Neural cell (in vitro differentiated cells): ENCODE measurements at regions not wholly inside any gene's neighbourhood (a gene's known extent, or its start where the extent isn't known, plus 50 kb on each side); places are given as distances from the start of the nearest gene placed in this dataset.

Experiments used
- EP300 ChIP-seq: fragments of 450-650 bp; conservative IDR thresholded peaks from 2 replicates; pipeline ENCODE4 v1.6.1; 2014; ENCODE audit warnings: antibody characterized with exemption, mild to moderate bottlenecking, moderate library complexity; ENCODE audit not compliant: poor library complexity, severe bottlenecking
- EZH2 ChIP-seq: fragments of 200-600, 300-800 bp; shearing (Covaris generic), sonication (generic); IDR thresholded peaks from 2 replicates; pipeline ENCODE4 v1.6.1; 2014; ENCODE audit warnings: antibody characterized with exemption, low read length, borderline replicate concordance, mild to moderate bottlenecking; ENCODE audit not compliant: insufficient read depth, poor library complexity, severe bottlenecking
- MXI1 ChIP-seq: fragments of 450-650 bp; conservative IDR thresholded peaks from 2 replicates; pipeline ENCODE4 v1.6.1; 2014; ENCODE audit warnings: antibody characterized with exemption, mild to moderate bottlenecking; ENCODE audit not compliant: poor library complexity, severe bottlenecking
- POLR2AphosphoS5 ChIP-seq: IDR thresholded peaks from 2 replicates; pipeline ENCODE4 v1.6.1; 2012
- RAD21 ChIP-seq: fragments of 450-650 bp; conservative IDR thresholded peaks from 2 replicates; pipeline ENCODE4 v1.6.1; 2014; ENCODE audit warnings: antibody characterized with exemption, mild to moderate bottlenecking, moderate library complexity
- SMC3 ChIP-seq: fragments of 450-650 bp; conservative IDR thresholded peaks from 2 replicates; pipeline ENCODE4 v1.6.1; 2014; ENCODE audit warnings: antibody characterized with exemption, mild to moderate bottlenecking, moderate library complexity; ENCODE audit not compliant: poor library complexity
- TAF1 ChIP-seq: IDR thresholded peaks from 2 replicates; pipeline ENCODE4 v1.6.1; 2012; ENCODE audit warnings: low read depth
- TF ChIP-seq, protein P1 (sequence below): fragments of 450-650 bp; IDR thresholded peaks from 2 replicates; pipeline ENCODE4 v1.5.1; 2014; ENCODE audit warnings: antibody characterized with exemption, mild to moderate bottlenecking, moderate library complexity; ENCODE audit not compliant: poor library complexity, severe bottlenecking
- TF ChIP-seq, protein P2 (sequence below): IDR thresholded peaks from 2 replicates; pipeline ENCODE4 v1.6.1; 2012; ENCODE audit warnings: borderline replicate concordance

DNA sequence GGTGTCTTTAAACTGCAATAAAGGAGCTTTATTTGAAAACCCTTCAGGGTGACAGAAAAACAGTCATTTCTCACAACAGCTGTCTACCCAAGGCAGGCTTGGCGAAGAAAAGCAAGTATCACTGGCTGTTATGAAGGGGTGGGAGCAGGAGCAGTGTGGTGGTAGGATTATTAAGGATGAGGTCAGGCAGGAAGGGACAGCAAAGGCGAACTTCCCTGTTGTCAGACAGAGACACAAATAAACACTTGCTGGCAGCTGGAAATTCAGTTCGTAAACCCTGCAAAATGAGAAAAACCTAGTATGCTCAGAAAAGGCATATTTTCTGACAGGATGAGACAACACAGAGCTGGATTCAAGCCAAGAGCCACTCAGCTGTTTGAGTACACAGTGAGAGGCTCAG lies 416.3 kb upstream of the CDH5 start:
- TF ChIP-seq, protein P1, sequence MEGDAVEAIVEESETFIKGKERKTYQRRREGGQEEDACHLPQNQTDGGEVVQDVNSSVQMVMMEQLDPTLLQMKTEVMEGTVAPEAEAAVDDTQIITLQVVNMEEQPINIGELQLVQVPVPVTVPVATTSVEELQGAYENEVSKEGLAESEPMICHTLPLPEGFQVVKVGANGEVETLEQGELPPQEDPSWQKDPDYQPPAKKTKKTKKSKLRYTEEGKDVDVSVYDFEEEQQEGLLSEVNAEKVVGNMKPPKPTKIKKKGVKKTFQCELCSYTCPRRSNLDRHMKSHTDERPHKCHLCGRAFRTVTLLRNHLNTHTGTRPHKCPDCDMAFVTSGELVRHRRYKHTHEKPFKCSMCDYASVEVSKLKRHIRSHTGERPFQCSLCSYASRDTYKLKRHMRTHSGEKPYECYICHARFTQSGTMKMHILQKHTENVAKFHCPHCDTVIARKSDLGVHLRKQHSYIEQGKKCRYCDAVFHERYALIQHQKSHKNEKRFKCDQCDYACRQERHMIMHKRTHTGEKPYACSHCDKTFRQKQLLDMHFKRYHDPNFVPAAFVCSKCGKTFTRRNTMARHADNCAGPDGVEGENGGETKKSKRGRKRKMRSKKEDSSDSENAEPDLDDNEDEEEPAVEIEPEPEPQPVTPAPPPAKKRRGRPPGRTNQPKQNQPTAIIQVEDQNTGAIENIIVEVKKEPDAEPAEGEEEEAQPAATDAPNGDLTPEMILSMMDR: no peak
- TF ChIP-seq RAD21: no peak
- TF ChIP-seq EP300: no peak
- no peak for TF ChIP-seq EZH2
- TF ChIP-seq MXI1: no peak
- TF ChIP-seq SMC3: no peak
- TF ChIP-seq POLR2AphosphoS5: no peak
- TF ChIP-seq, protein P2, sequence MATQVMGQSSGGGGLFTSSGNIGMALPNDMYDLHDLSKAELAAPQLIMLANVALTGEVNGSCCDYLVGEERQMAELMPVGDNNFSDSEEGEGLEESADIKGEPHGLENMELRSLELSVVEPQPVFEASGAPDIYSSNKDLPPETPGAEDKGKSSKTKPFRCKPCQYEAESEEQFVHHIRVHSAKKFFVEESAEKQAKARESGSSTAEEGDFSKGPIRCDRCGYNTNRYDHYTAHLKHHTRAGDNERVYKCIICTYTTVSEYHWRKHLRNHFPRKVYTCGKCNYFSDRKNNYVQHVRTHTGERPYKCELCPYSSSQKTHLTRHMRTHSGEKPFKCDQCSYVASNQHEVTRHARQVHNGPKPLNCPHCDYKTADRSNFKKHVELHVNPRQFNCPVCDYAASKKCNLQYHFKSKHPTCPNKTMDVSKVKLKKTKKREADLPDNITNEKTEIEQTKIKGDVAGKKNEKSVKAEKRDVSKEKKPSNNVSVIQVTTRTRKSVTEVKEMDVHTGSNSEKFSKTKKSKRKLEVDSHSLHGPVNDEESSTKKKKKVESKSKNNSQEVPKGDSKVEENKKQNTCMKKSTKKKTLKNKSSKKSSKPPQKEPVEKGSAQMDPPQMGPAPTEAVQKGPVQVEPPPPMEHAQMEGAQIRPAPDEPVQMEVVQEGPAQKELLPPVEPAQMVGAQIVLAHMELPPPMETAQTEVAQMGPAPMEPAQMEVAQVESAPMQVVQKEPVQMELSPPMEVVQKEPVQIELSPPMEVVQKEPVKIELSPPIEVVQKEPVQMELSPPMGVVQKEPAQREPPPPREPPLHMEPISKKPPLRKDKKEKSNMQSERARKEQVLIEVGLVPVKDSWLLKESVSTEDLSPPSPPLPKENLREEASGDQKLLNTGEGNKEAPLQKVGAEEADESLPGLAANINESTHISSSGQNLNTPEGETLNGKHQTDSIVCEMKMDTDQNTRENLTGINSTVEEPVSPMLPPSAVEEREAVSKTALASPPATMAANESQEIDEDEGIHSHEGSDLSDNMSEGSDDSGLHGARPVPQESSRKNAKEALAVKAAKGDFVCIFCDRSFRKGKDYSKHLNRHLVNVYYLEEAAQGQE: no peak
- no peak for TF ChIP-seq TAF1
